RWPE2 (cell line): ENCODE measurements at regions not wholly inside any gene's neighbourhood (a gene's known extent, or its start where the extent isn't known, plus 50 kb on each side); places are given as distances from the start of the nearest gene placed in this dataset.

ENCODE experiments used
- ATAC-seq: fragments of 200-7000 bp; cut with Tn5 transposase; 3 replicates; pipeline ENCODE4 v1.9.1; 2021; ENCODE audit warnings: low read depth
- DNase-seq: peaks from one replicate; pipeline ENCODE4 v3.0.0-alpha.2; 2020; ENCODE audit warnings: low spot score
- H3K27ac ChIP-seq: fragments of 450-650 bp; 2 replicates; pipeline ENCODE4 v1.5.1; 2017; ENCODE audit warnings: mild to moderate bottlenecking; ENCODE audit not compliant: poor library complexity, severe bottlenecking
- H3K27me3 ChIP-seq: fragments of 250-450 bp; sonication (Bioruptor Pico); 2 replicates; pipeline ENCODE4 v1.5.1; 2021; ENCODE audit warnings: mild to moderate bottlenecking, moderate library complexity; ENCODE audit not compliant: insufficient read depth, poor library complexity, severe bottlenecking
- H3K36me3 ChIP-seq: fragments of 250-450 bp; sonication (Bioruptor Pico); 2 replicates; pipeline ENCODE4 v1.5.1; 2020; ENCODE audit warnings: low read depth, mild to moderate bottlenecking, moderate library complexity
- H3K4me1 ChIP-seq: fragments of 250-450 bp; sonication (Bioruptor Pico); 2 replicates; pipeline ENCODE4 v1.5.1; 2021; ENCODE audit warnings: mild to moderate bottlenecking, moderate library complexity; ENCODE audit not compliant: insufficient read depth, poor library complexity, severe bottlenecking
- H3K4me3 ChIP-seq: fragments of 250-450 bp; sonication (Bioruptor Pico); 2 replicates; pipeline ENCODE4 v1.5.1; 2021; ENCODE audit warnings: mild to moderate bottlenecking, moderate library complexity; ENCODE audit not compliant: severe bottlenecking
- H3K9me3 ChIP-seq: fragments of 250-450 bp; sonication (Bioruptor Pico); 2 replicates; pipeline ENCODE4 v1.5.1; 2021; ENCODE audit warnings: mild to moderate bottlenecking, moderate library complexity; ENCODE audit not compliant: severe bottlenecking
- CTCF ChIP-seq: fragments of 450-650 bp; IDR thresholded peaks from one replicate; pipeline ENCODE4 v1.5.1; 2017; ENCODE audit warnings: mild to moderate bottlenecking, moderate library complexity; ENCODE audit not compliant: poor library complexity, severe bottlenecking

- Histone ChIP-seq H3K36me3 (no peaks in the 10 kb centered on the region), H3K4me1 (no peaks in the 10 kb centered on the region)
- ATAC-seq, result no peak
Measured at GRCh38 chr9:118554987-118555386, 814.2 kb downstream of the BRINP1 start.

GRCh38 chr9:118558026-118558425 lies 811.2 kb downstream of the BRINP1 start:
- DNase-seq (no peak), ATAC-seq (no peak)

More at GRCh38 chr9:118554987-118555386, 814.2 kb downstream of the BRINP1 start:
- Histone ChIP-seq H3K27ac (no peak overlapping the region), H3K9me3 (no peaks in the 10 kb centered on the region), H3K27me3 (no peaks in the 10 kb centered on the region), H3K4me3 (no peak overlapping the region)
- DNase-seq, result no peak
- no peak for TF ChIP-seq CTCF

GRCh38 chr9:118558891-118559290 lies 810.3 kb downstream of the BRINP1 start:
- Histone ChIP-seq H3K4me1 (no peaks in the 10 kb centered on the region), H3K36me3 (no peaks in the 10 kb centered on the region), H3K9me3 (no peaks in the 10 kb centered on the region), H3K27ac (no peak overlapping the region), H3K27me3 (no peaks in the 10 kb centered on the region), H3K4me3 (no peak overlapping the region)
- TF ChIP-seq CTCF, result no peak
- no peak for ATAC-seq
- no peak for DNase-seq

More at GRCh38 chr9:118558026-118558425, 811.2 kb downstream of the BRINP1 start:
- H3K36me3 ChIP-seq, result no peaks in the 10 kb centered on the region
- no peak for TF ChIP-seq CTCF
- no peaks in the 10 kb centered on the region for H3K4me1 ChIP-seq
- no peak overlapping the region for H3K4me3 ChIP-seq
- no peak overlapping the region for H3K27ac ChIP-seq
- H3K27me3 ChIP-seq, result no peaks in the 10 kb centered on the region
- H3K9me3 ChIP-seq, result no peaks in the 10 kb centered on the region

GRCh38 chr9:118561051-118561450 lies 808.2 kb downstream of the BRINP1 start:
- Histone ChIP-seq H3K4me1 (no peaks in the 10 kb centered on the region), H3K36me3 (no peaks in the 10 kb centered on the region), H3K4me3 (no peak overlapping the region), H3K27ac (no peak overlapping the region), H3K9me3 (no peaks in the 10 kb centered on the region), H3K27me3 (no peaks in the 10 kb centered on the region)
- TF ChIP-seq CTCF, result no peak
- DNase-seq, result no peak
- no peak for ATAC-seq

GRCh38 chr9:118563677-118564076 lies 805.6 kb downstream of the BRINP1 start:
- H3K27ac ChIP-seq, result peak overlapping the region; percentile 23
- no peaks in the 10 kb centered on the region for H3K4me1 ChIP-seq
- H3K4me3 ChIP-seq, result no peak overlapping the region
- no peak for TF ChIP-seq CTCF
- DNase-seq, result no peak
- no peaks in the 10 kb centered on the region for H3K9me3 ChIP-seq
- ATAC-seq, result peak; percentile 95
- no peaks in the 10 kb centered on the region for H3K36me3 ChIP-seq
- H3K27me3 ChIP-seq, result no peaks in the 10 kb centered on the region
